Vagina (tissue), 2 donors: ENCODE measurements at regions not wholly inside any gene's neighbourhood (a gene's known extent, or its start where the extent isn't known, plus 50 kb on each side); places are given as distances from the start of the nearest gene placed in this dataset.

Experiments
- DNase-seq, 2 donors: peaks; one replicate each; pipeline ENCODE4 v3.0.0-alpha.2; 2017; ENCODE audit errors: extremely low spot score in 2 of 2
- H3K27ac ChIP-seq: fragments of 200-600 bp; sonication (generic); one replicate; pipeline ENCODE4 v1.5.1; 2019
- H3K27me3 ChIP-seq: fragments of 200-600 bp; sonication (generic); one replicate; pipeline ENCODE4 v1.5.1; 2019
- H3K36me3 ChIP-seq, 2 donors: fragments of 200-600 bp; sonication (generic); one replicate each; pipeline ENCODE4 v1.5.1; 2017 to 2019
- H3K4me1 ChIP-seq: fragments of 200-600 bp; sonication (generic); one replicate; pipeline ENCODE4 v1.5.1; 2019
- H3K4me3 ChIP-seq, 2 donors: fragments of 200-600 bp; sonication (generic); 1 replicate in 1 of 2; 2 replicates in 1 of 2; pipeline ENCODE4 v1.5.1; 2016 to 2019
- H3K9me3 ChIP-seq: fragments of 200-600 bp; sonication (generic); one replicate; pipeline ENCODE4 v1.5.1; 2019
- CTCF ChIP-seq, 3 experiments: fragments of 450-650 bp in 2 of 3; fragments of 200-600 bp in 1 of 3; sonication (generic) in 1 of 3; IDR thresholded peaks; one replicate each; pipeline ENCODE4 v1.5.1; 2017 to 2019; ENCODE audit warnings: antibody characterized with exemption in 3 of 3, mild to moderate bottlenecking in 2 of 3, moderate library complexity in 2 of 3
- POLR2A ChIP-seq, 2 donors: fragments of 450-650 bp; IDR thresholded peaks; one replicate each; pipeline ENCODE4 v1.6.1; 2017; ENCODE audit warnings: antibody characterized with exemption in 2 of 2, mild to moderate bottlenecking in 2 of 2, moderate library complexity in 2 of 2
- POLR2AphosphoS5 ChIP-seq, 2 donors: sonication (generic); formaldehyde crosslinking; IDR thresholded peaks; one replicate each; pipeline ENCODE4 v1.9.0; 2017; ENCODE audit warnings: antibody characterized with exemption in 2 of 2, mild to moderate bottlenecking in 2 of 2, low read depth in 1 of 2; ENCODE audit not compliant: insufficient read depth in 1 of 2
- intact Hi-C: fragments of 100-400 bp; cut with DNase I; formaldehyde crosslinking; loops from one replicate; pipeline ENCODE4 v1.15.1; 2023

- H3K36me3 ChIP-seq, result no peaks in the 10 kb centered on the region
- H3K4me1 ChIP-seq, result no peaks in the 10 kb centered on the region
- intact Hi-C loops, result no loop called here
- no peaks in the 10 kb centered on the region for H3K9me3 ChIP-seq
- no peak for DNase-seq
- no peak overlapping the region for H3K27ac ChIP-seq
- no peaks in the 10 kb centered on the region for H3K27me3 ChIP-seq
- H3K4me3 ChIP-seq, result no peak overlapping the region
- TF ChIP-seq CTCF (IDR thresholded peaks at IDR 0.05) (no peak), POLR2A (IDR thresholded peaks at IDR 0.05) (no peak), POLR2AphosphoS5 (IDR thresholded peaks at IDR 0.05; ENCODE audit: insufficient read depth in 1 of 2, low read depth in 1 of 2) (no peak)
Observed at GRCh38 chr9:117882171-117882570, 178.0 kb downstream of the TLR4 start.

- Histone ChIP-seq H3K9me3 (no peaks in the 10 kb centered on the region), H3K4me3 (no peak overlapping the region), H3K27me3 (no peaks in the 10 kb centered on the region), H3K4me1 (no peaks in the 10 kb centered on the region), H3K27ac (no peak overlapping the region), H3K36me3 (no peaks in the 10 kb centered on the region)
- no peak for DNase-seq
- TF ChIP-seq POLR2A (IDR thresholded peaks at IDR 0.05) (no peak), CTCF (IDR thresholded peaks at IDR 0.05) (no peak), POLR2AphosphoS5 (IDR thresholded peaks at IDR 0.05; ENCODE audit: insufficient read depth in 1 of 2, low read depth in 1 of 2) (no peak)
- intact Hi-C loops, result no loop called here
Observed at GRCh38 chr9:117886616-117887015, 182.4 kb downstream of the TLR4 start.

GRCh38 chr9:117887383-117887782, 183.2 kb downstream of the TLR4 start:
- H3K27me3 ChIP-seq, result no peaks in the 10 kb centered on the region
- no peaks in the 10 kb centered on the region for H3K9me3 ChIP-seq
- TF ChIP-seq CTCF (IDR thresholded peaks at IDR 0.05), result no peak
- no peak for TF ChIP-seq POLR2AphosphoS5 (IDR thresholded peaks at IDR 0.05; ENCODE audit: insufficient read depth in 1 of 2, low read depth in 1 of 2)
- TF ChIP-seq POLR2A (IDR thresholded peaks at IDR 0.05), result no peak
- no peak overlapping the region for H3K4me3 ChIP-seq
- no peak overlapping the region for H3K27ac ChIP-seq
- H3K4me1 ChIP-seq, result no peaks in the 10 kb centered on the region
- DNase-seq, result no peak
- H3K36me3 ChIP-seq, result no peaks in the 10 kb centered on the region
- intact Hi-C loops, result no loop called here

- Histone ChIP-seq H3K27me3 (no peaks in the 10 kb centered on the region), H3K4me1 (no peaks in the 10 kb centered on the region), H3K9me3 (no peaks in the 10 kb centered on the region), H3K27ac (no peak overlapping the region), H3K36me3 (no peaks in the 10 kb centered on the region), H3K4me3 (no peak overlapping the region)
- intact Hi-C loops, result no loop called here
- no peak for DNase-seq
- TF ChIP-seq CTCF (IDR thresholded peaks at IDR 0.05), result no peak
- TF ChIP-seq POLR2AphosphoS5 (IDR thresholded peaks at IDR 0.05; ENCODE audit: insufficient read depth in 1 of 2, low read depth in 1 of 2), result no peak
- TF ChIP-seq POLR2A (IDR thresholded peaks at IDR 0.05), result no peak
Observed at GRCh38 chr9:117887941-117888340, 183.7 kb downstream of the TLR4 start.

- H3K9me3 ChIP-seq, result no peaks in the 10 kb centered on the region
- no peak for DNase-seq
- H3K4me1 ChIP-seq, result no peaks in the 10 kb centered on the region
- no peak overlapping the region for H3K27ac ChIP-seq
- no peaks in the 10 kb centered on the region for H3K36me3 ChIP-seq
- no peaks in the 10 kb centered on the region for H3K27me3 ChIP-seq
- TF ChIP-seq POLR2AphosphoS5 (IDR thresholded peaks at IDR 0.05; ENCODE audit: insufficient read depth in 1 of 2, low read depth in 1 of 2) (no peak), POLR2A (IDR thresholded peaks at IDR 0.05) (no peak), CTCF (IDR thresholded peaks at IDR 0.05) (no peak)
- no peak overlapping the region for H3K4me3 ChIP-seq
- intact Hi-C loops, result no loop called here
Observed at GRCh38 chr9:117903453-117903852, 199.2 kb downstream of the TLR4 start.
